HTR-8/SVneo (cell line): ENCODE measurements at regions not wholly inside any gene's neighbourhood (a gene's known extent, or its start where the extent isn't known, plus 50 kb on each side); places are given as distances from the start of the nearest gene placed in this dataset.

ENCODE experiments used
- DNase-seq: peaks from one replicate; pipeline ENCODE4 v3.0.0; 2011; ENCODE audit warnings: low spot score, mixed read lengths; ENCODE audit not compliant: insufficient read length
- FAIRE-seq: peaks from 2 replicates; lab custom pipeline; 2011; peaks lifted over from hg19 to GRCh38; lab: Jason Lieb, UNC

DNA sequence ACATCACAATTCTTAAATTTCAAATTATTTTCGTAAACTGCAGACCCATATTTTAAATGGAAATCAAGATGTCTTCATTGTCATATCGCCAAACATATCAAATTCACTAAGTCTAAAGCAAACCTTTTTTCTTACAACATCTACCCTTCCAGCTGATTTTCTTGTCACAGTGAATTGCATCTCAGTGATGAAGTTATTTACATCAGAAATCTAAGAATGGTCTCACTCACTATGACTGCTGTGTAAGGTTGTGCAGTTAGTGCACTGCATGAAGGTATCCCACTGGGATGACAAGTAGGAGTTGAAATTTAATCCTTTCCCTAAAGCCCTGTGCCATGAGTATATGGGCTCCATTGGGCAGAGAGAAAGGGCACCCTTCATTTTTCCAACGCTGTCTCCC is 399.4 kb upstream of the ITGA1 start:
- FAIRE-seq: no peak
- no peak for DNase-seq

DNA sequence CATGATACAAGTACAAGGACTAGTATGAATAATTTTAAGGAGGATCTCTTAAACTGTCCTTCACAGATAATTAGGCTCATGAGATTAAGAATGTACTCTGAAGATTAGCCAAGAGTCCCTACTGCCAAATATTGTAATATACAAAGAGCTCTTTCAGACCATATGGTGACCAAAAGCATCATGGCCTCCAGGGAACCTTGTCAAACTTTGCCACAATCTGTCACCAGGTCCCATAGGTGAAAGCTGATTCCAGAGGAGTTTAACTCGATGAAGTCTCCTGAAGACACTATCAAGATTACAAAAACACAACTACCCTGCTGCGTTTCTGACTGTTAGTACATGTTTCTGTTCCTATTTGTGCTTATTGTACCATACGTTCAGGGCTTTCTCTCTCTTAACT is 395.4 kb upstream of the ITGA1 start:
- FAIRE-seq (no peak), DNase-seq (no peak)

DNA sequence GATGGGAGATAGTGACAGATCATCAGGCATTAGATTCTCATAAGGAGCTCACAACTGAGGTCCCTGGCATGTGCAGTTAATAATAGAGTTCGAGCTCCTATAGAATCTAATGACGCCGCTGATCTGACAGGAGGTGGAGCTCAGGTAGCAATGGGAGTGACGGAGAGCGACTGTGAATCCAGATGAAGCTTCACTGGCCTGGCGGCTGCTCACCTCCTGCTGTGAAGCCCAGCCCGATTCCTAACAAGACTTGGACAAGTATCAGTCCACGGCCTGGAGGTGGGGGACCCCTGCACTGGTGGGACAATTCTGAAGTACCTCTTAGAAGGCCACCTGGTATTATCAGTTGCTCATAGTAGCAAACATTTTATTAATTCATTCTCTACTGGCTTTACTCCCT is 377.9 kb upstream of the ITGA1 start:
- DNase-seq: no peak
- FAIRE-seq: no peak

DNA sequence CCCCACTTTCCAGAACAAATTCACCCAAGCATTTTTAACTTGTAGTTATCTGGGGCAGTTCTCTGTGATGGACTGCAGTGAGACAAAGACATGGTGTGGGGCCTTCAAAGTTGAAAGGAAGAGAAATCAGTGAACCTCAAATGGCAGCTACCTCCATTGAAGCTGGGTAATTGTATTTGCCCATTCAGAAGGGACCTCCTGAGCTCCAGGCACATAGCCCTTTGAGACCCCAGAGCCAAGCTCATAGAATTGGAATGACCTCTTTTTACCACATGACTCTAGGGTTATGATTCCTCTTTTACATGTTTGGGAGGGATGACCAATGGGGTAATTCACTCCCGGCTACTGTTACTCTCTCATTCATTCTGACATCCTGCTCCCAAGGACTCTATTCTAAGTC is 368.4 kb upstream of the ITGA1 start:
- FAIRE-seq (no peak), DNase-seq (no peak)

DNA sequence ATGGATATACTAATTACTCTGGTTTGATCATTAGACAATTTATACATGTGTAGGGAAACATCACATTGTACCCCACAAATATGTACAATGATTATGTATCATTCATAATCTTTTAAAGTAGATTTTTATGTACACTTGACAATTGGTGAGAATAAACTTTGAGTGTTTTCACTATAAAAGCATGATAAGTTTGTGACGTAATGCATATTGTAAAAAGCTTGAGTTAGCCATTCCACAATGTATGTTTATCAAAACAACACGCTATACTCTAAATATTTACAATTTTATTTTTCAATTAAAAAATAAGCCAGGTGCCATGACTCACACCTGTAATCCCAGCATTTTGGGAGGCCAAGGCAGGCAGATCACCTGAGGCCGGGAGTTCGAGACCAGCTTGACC is 360.1 kb upstream of the ITGA1 start:
- no peak for FAIRE-seq
- no peak for DNase-seq

DNA sequence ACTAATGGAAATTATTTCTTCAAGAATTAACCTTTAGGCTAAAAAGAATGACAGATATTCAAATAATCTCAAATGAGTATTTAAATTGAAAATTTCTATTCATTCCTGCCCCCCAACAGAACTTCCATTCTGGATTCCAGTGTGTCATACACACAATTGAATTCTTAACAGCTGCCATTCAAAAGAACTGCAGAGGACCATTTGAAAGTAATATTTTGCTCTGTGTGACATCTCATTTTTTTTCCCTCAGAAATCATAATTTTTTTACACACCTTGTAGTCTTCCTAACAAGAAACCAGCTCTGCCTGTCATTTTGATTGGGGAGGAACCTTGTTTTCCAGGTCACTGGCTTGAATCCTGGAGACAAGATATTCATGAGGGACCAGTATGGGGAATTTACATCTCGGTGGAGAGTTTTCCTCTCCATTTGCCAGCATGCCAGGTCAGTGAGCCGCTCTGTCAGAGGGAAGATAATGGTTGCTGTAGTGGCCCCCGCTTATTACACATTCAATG is 358.7 kb upstream of the ITGA1 start:
- FAIRE-seq (no peak), DNase-seq (no peak)

- FAIRE-seq: no peak
- no peak for DNase-seq
Observed at GRCh38 chr5:52441768-52442167, 345.9 kb upstream of the ITGA1 start.

- FAIRE-seq: no peak
- DNase-seq: no peak
Observed at GRCh38 chr5:52443187-52443586, 344.5 kb upstream of the ITGA1 start.

DNA sequence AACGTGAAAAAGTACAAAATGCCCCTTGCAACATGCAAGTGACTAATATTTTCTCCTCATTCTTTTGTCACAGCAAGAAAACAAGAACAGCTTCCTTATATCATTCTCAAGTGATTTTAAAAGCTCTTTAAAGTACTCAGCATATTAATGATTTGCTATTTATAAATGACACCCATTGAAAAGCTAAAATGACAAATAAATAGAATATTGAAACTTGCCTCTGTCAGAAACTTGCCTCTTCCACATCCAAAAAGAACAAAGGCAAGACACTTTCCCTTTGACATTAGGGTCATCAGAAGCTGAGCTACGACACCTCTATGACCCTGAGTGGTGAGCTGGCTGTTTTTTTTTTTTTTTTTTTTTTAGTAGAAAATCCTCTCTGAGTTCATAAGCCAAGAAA is 339.6 kb upstream of the ITGA1 start:
- no peak for FAIRE-seq
- DNase-seq: no peak

- no peak for DNase-seq
Observed at GRCh38 chr5:52449516-52449915, 338.2 kb upstream of the ITGA1 start.

DNA sequence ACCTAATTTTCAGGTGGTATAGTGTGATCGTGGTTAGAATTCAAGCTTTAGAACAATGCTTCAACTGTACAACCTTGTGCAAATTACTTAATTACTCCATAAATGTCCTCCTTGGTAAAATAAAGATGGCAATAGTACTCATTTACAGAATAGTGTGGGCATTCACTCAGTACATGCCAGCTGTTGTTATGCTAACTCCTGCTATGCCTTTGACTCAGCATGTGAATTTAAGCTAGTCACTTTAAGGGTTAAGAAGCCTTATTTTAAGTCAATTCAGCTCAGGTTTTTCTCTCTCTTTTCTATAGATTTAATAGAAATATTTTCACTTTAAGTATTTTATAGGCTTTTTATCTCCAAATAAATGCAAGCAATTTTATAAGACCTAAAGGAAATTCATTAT is 335.6 kb upstream of the ITGA1 start:
- DNase-seq: no peak
- no peak for FAIRE-seq

More at GRCh38 chr5:52449516-52449915, 338.2 kb upstream of the ITGA1 start:
- FAIRE-seq: peak; percentile 59

DNA sequence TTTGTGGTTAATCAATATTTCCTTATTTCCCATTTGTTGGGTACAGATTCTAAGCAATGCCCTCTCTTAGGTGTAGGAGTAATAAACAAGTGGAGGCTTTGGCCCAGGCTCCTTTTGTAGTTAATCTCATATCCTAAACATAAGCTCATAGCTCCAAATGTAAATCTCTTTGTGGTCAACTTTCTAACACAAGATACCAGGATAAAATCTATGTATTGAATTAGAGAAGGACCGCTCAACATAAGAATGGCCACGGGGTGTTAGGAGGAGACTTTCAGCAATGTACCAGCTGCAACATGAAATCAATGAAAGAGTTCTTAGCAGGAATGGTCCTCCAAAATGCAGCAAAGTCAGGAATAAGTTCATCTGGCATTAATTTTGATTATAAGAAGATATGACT is 334.5 kb upstream of the ITGA1 start:
- DNase-seq: no peak
- FAIRE-seq: no peak

DNA sequence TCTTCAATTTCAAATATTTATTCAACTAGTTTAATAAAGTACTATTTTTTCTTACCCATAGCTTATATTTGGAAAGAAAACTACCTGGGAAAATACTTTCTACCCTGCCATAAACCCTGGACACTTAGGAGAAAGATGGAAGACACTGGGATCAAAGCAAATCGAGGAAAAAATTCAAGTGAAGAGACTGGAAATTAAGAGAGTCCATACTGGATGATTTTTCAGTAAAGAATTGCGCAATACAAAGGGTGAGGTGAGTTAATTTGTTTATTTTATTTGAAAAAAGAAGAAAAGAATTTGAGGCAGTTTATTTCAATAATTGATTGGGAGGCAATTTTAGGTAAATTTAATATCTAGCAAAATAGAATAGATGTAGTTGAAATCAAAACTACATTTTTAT is 331.8 kb upstream of the ITGA1 start:
- no peak for DNase-seq
- FAIRE-seq: no peak

- DNase-seq (no peak), FAIRE-seq (no peak)
Observed at GRCh38 chr5:52457810-52458209, 329.9 kb upstream of the ITGA1 start.

DNA sequence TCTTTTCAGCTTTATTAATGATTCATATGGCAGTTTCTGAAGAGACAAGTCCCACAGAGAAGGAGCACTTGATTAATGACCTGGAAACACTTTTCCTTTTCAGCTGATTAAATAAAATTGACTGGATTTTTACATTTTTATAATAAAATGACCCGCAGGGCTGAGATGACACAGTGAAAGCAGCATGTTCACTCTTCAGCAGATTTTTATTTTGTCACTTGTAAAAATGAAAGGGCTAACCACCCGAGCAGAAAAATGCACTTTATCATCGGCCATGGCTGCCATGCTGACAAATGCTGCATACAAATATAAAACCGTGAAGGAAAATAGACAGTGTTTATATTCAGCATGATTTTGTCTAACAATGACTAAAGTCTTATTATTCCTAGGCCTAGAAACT is 321.6 kb upstream of the ITGA1 start:
- DNase-seq (no peak), FAIRE-seq (no peak)

DNA sequence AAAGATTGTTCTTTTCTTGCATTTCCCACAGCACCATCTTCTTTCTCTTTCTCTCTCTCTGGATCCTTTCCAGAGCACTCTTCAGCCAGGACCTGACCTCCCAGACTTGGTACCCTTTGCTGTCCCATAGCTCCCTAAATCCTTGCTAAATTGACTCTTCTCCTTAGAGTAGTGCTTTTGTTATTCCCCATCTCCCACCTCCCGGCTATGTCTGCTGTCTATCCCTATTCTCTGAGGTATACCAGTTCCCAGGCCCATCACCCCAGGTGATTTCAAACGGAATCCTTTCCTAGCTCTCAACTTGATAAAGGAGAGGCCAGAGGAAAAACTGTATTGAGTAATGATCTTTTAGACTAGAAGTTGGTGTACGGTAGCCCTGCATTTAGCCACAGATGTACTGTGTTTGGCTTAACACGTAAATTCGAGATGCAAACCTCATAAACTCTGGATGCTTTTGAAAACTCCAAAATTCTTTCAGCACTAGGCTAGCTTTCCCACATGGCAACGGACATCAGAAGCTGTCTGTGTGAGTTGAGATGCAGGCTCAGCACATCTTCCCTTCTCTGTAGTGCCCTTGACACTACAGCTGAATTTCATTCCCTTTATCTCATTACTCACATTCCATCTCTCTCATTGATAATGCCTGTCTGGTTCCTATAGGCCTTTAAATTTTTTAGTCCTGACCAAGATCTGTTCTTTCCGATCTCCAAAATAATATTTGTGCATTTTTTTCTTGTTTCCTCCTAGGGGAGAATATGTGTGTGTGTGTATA is 320.8 kb upstream of the ITGA1 start:
- FAIRE-seq (peak; percentile 76), DNase-seq (no peak)

DNA sequence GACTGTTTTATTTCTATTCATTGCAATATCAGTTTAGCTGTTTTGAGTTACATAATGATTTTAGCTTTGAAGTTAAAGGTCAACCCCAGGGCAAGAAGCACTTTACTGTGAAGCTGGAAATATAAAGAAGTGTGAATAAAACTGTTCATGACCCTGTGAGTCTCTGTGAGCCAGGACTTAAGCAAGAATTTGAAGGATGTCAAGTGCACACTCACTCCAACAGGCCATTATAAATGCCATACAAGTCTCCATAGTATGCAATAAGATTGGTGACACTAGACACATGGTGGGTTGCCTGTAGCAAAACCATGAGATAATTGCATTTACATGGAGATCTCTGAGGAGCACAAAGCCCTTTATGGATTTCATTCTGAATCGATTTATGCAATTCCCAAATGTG is 318.7 kb upstream of the ITGA1 start:
- DNase-seq: no peak
- FAIRE-seq: no peak

DNA sequence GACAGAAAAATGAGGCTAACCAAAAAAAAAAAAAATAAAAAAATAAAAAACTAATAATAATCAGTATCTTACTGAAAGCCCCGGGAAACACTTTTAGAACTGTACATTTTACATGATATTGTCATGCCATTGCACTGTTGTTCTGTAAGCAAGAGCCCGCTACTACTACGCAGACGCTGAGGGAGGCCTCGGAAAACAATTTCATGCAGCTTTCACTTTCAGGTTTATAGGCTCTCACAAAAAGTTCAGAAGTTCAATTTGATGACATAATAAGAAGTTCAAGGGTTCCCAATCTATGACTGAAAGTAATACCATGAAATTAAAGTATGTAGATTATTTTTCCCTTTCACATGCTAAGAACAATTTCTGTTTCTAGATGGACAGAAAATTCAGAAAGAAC is 318.3 kb upstream of the ITGA1 start:
- DNase-seq: no peak
- FAIRE-seq: no peak

DNA sequence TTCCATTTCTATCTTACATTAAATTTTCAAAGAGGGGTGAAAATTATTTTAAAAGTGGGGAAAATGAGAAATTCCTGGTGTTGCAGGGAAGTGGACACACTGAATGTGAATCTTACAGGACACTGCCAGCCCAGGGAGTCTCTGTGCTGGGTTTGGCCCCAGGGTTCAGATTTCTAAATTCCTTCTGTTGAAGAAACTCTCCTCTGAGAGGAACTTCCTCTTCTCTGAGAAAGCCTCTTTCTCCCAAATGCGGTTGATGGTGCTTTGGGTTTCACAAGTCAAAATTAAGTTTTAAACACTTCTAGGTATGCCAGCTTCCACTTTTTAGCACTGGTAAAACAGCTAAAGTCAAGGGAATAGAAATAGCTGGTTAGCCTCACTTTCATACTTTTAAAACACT is 317.9 kb upstream of the ITGA1 start:
- FAIRE-seq (no peak), DNase-seq (no peak)

DNA sequence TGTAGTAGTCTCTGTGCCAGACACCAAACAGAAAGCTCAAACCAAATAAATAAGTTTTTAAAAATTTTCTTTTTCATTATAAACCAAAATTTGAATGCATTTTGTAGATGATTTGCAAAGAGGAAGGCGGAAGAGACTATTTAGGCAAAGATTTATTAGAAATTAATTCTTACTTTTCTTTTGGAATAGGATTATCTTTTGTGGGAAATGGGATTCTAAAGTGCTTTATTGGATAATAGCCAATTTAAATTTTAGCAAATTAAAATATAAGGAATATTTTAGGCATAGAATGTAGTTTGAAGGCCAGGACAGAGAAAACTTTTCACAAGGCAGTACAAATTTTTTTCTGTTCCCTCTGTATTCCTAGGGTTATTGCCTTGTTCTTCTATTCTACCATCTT is 311.4 kb upstream of the ITGA1 start:
- DNase-seq (no peak), FAIRE-seq (no peak)

- no peak for FAIRE-seq
Observed at GRCh38 chr5:52481201-52481600, 306.5 kb upstream of the ITGA1 start.

GRCh38 chr5:52481851-52482250 is 305.9 kb upstream of the ITGA1 start:
- FAIRE-seq: no peak
- DNase-seq: no peak

More at GRCh38 chr5:52481201-52481600, 306.5 kb upstream of the ITGA1 start:
- no peak for DNase-seq
